HepG2 (cell line): ENCODE measurements at regions not wholly inside any gene's neighbourhood (a gene's known extent, or its start where the extent isn't known, plus 50 kb on each side); places are given as distances from the start of the nearest gene placed in this dataset.

Experiments
- ATAC-seq: fragments of 200-7000 bp; cut with Tn5 transposase; 3 replicates; pipeline ENCODE4 v1.9.1; 2020; ENCODE audit warnings: mild to moderate bottlenecking, moderate library complexity
- BruUV-seq: library from RNA; stranded (reverse); fragments of 400-500 nt; replicated peaks from 2 replicates; lab custom pipeline; 2021; lab: Mats Ljungman, UMichigan
- CTCF ChIA-PET: fragments of 300-600 bp; formaldehyde crosslinking; extraction: SDS; loops from one replicate; lab custom pipeline; 2021; ENCODE audit warnings: low total read pairs, inconsistent platforms, low intra/inter-chr PET ratio; lab: Yijun Ruan, JAX
- POLR2A ChIA-PET: fragments of 350-600 bp; sonication (Branson Sonifier 250); formaldehyde crosslinking; loops from one replicate; lab custom pipeline; 2020; ENCODE audit warnings: antibody characterized with exemption, inconsistent platforms; lab: Yijun Ruan, JAX
- DNase-seq: peaks from one replicate; pipeline ENCODE4 v3.0.0-alpha.2; 2015; ENCODE audit warnings: low spot score
- FAIRE-seq: peaks from 3 replicates; lab custom pipeline; 2011; peaks lifted over from hg19 to GRCh38; lab: Jason Lieb, UNC
- H2AFZ ChIP-seq: one replicate; pipeline ENCODE4 v1.6.1; 2011; ENCODE audit warnings: low read length, inconsistent platforms
- H3K27ac ChIP-seq: fragments of 300-600 bp; 3 replicates; pipeline ENCODE4 v1.8.0; 2011; ENCODE audit warnings: mixed run types, mild to moderate bottlenecking, mixed read lengths, low read length, inconsistent platforms; ENCODE audit not compliant: insufficient read depth; ENCODE audit errors: extremely low read length
- H3K27me3 ChIP-seq, 2 experiments: fragments of 200-600 bp in 1 of 2; 2 replicates in 1 of 2; 3 replicates in 1 of 2; pipeline versions ENCODE4 v1.6.0 to v1.8.0; 2011; ENCODE audit warnings: low read length in 2 of 2, mild to moderate bottlenecking in 2 of 2, moderate library complexity in 2 of 2, inconsistent platforms in 1 of 2; ENCODE audit not compliant: insufficient read depth in 2 of 2, control insufficient read depth in 1 of 2
- H3K36me3 ChIP-seq, 2 experiments: fragments of 200-600 bp in 1 of 2; replicated peaks in 1 of 2; 2 replicates in 1 of 2; 3 replicates in 1 of 2; pipeline versions ENCODE4 v1.5.1 to v1.8.0; 2011; ENCODE audit warnings: low read length in 2 of 2, inconsistent platforms in 1 of 2; ENCODE audit not compliant: insufficient read depth in 2 of 2, control insufficient read depth in 1 of 2
- H3K4me1 ChIP-seq: 2 replicates; pipeline ENCODE4 v1.5.1; 2012; ENCODE audit warnings: low read length, inconsistent platforms; ENCODE audit not compliant: insufficient read depth
- H3K4me2 ChIP-seq: 2 replicates; pipeline ENCODE4 v1.6.0; 2011; ENCODE audit warnings: low read depth, low read length, inconsistent platforms
- H3K4me3 ChIP-seq, 3 experiments: fragments of 200-600 bp in 1 of 3; sonication (generic), shearing (Covaris generic) in 1 of 3; replicated peaks in 1 of 3; 2 replicates each; pipeline ENCODE4 v1.5.1; 2011 to 2016; ENCODE audit warnings: low read length in 3 of 3, inconsistent platforms in 2 of 3, low read depth in 2 of 3, mild to moderate bottlenecking in 2 of 3, control low read depth in 1 of 3, mixed read lengths in 1 of 3; ENCODE audit not compliant: insufficient read depth in 1 of 3
- H3K79me2 ChIP-seq: one replicate; pipeline ENCODE4 v1.6.1; 2011; ENCODE audit warnings: low read length, inconsistent platforms; ENCODE audit not compliant: insufficient read depth
- H3K9ac ChIP-seq: 2 replicates; pipeline ENCODE4 v1.6.0; 2011; ENCODE audit warnings: mild to moderate bottlenecking, low read depth, low read length, inconsistent platforms; ENCODE audit not compliant: insufficient read depth
- H3K9me3 ChIP-seq: 2 replicates; pipeline ENCODE4 v1.5.1; 2012; ENCODE audit warnings: mild to moderate bottlenecking, low read length
- H4K20me1 ChIP-seq: 2 replicates; pipeline ENCODE4 v1.6.0; 2011; ENCODE audit warnings: inconsistent platforms, mild to moderate bottlenecking, low read length, moderate library complexity; ENCODE audit not compliant: insufficient read depth
- FOSL2 ChIP-seq: sonication (generic); formaldehyde crosslinking; IDR thresholded peaks from 2 replicates; pipeline ENCODE4 v1.4.0; 2020; ENCODE audit warnings: missing genetic modification reagents
- HIVEP1 ChIP-seq: sonication (generic); formaldehyde crosslinking; IDR thresholded peaks from 2 replicates; pipeline ENCODE4 v1.4.0; 2020; ENCODE audit warnings: mild to moderate bottlenecking, missing genetic modification reagents
- MZF1 ChIP-seq: sonication (generic); formaldehyde crosslinking; IDR thresholded peaks from 2 replicates; pipeline ENCODE4 v1.8.1; 2023; ENCODE audit warnings: mild to moderate bottlenecking, missing genetic modification reagents, borderline replicate concordance
- SMYD3 ChIP-seq: sonication (generic); formaldehyde crosslinking; IDR thresholded peaks from 2 replicates; pipeline ENCODE4 v1.8.1; 2023; ENCODE audit warnings: mild to moderate bottlenecking, missing genetic modification reagents
- SOX13 ChIP-seq, 3 experiments: fragments of 450-650 bp in 1 of 3; sonication (generic) in 1 of 3; formaldehyde crosslinking in 1 of 3; IDR thresholded peaks in 2 of 3; conservative IDR thresholded peaks in 1 of 3; 2 replicates each; pipeline versions ENCODE4 v1.5.0 to v1.6.1; 2016 to 2020; ENCODE audit warnings: antibody characterized with exemption in 1 of 3, mild to moderate bottlenecking in 1 of 3, missing compliant biosample characterization in 1 of 3, missing genetic modification reagents in 1 of 3, moderate library complexity in 1 of 3
- SOX5 ChIP-seq: IDR thresholded peaks from 2 replicates; pipeline ENCODE4 v1.6.1; 2016; ENCODE audit warnings: borderline replicate concordance
- SP4 ChIP-seq: sonication (generic); formaldehyde crosslinking; IDR thresholded peaks from 2 replicates; pipeline ENCODE4 v1.8.1; 2023; ENCODE audit warnings: mild to moderate bottlenecking, missing genetic modification reagents
- ZFP90 ChIP-seq: sonication (generic); formaldehyde crosslinking; IDR thresholded peaks from 2 replicates; pipeline ENCODE4 v1.8.0; 2022; ENCODE audit warnings: missing genetic modification reagents, mild to moderate bottlenecking, inconsistent platforms, borderline replicate concordance
- ZMAT3 ChIP-seq: sonication (generic); formaldehyde crosslinking; conservative IDR thresholded peaks from 2 replicates; pipeline ENCODE4 v1.7.0; 2021; ENCODE audit warnings: missing genetic modification reagents
- ZNF564 ChIP-seq: sonication (generic); formaldehyde crosslinking; IDR thresholded peaks from 2 replicates; pipeline ENCODE4 v1.8.1; 2023; ENCODE audit warnings: mild to moderate bottlenecking, missing genetic modification reagents
- ZNF687 ChIP-seq: sonication (generic); formaldehyde crosslinking; IDR thresholded peaks from 2 replicates; pipeline ENCODE4 v1.5.1; 2020; ENCODE audit warnings: mild to moderate bottlenecking, missing genetic modification reagents, moderate library complexity
- ZNF777 ChIP-seq: sonication (generic); formaldehyde crosslinking; IDR thresholded peaks from 2 replicates; pipeline ENCODE4 v1.4.0; 2020; ENCODE audit warnings: missing genetic modification reagents
- WGBS: methylation state at CpG from one replicate; pipeline ENCODE4 v1.1.6; 2017; ENCODE audit warnings: low lambda C conversion rate; 5-methylcytosine and 5-hydroxymethylcytosine counted together
- in situ Hi-C: cut with HindIII; loops from 2 replicates; pipeline ENCODE4 v1.10.0; 2017; ENCODE audit warnings: low pct_unique_long_range_greater_than_20kb; ENCODE audit not compliant: extremely low pct_ligation_motif_present
- intact Hi-C: fragments of 100-400 bp; cut with micrococcal nuclease; formaldehyde crosslinking; loops from one replicate; pipeline ENCODE4 v1.10.0; 2022; ENCODE audit not compliant: unreplicated experiment
- TF ChIP-seq, protein P1 (sequence below): sonication (generic); formaldehyde crosslinking; IDR thresholded peaks from 2 replicates; pipeline ENCODE4 v1.4.0; 2020; ENCODE audit warnings: missing genetic modification reagents, low read depth, mild to moderate bottlenecking, borderline replicate concordance

GRCh38 chr4:25486171-25486570 is 109.1 kb downstream of the ANAPC4 start:
- Histone ChIP-seq H3K4me3 (no peak overlapping the region), H3K9me3 (peaks cover 11% of the 10 kb centered on the region), H3K27me3 (no peaks in the 10 kb centered on the region), H3K27ac (no peak overlapping the region), H3K36me3 (no peaks in the 10 kb centered on the region), H3K4me2 (no peak overlapping the region), H2AFZ (no peak overlapping the region), H3K4me1 (peaks cover 7% of the 10 kb centered on the region; the same call in 1 of the 2 replicates), H4K20me1 (no peaks in the 10 kb centered on the region), H3K79me2 (no peaks in the 10 kb centered on the region), H3K9ac (no peak overlapping the region)
- DNase-seq (peak; percentile 15), FAIRE-seq (no peak), ATAC-seq (peak; percentile 35; the same call in 1 of the 3 replicates)
- intact Hi-C loops, result no loop called here
- TF ChIP-seq HIVEP1 (CRISPR knock-in tag), result no peak
- TF ChIP-seq, protein P1, sequence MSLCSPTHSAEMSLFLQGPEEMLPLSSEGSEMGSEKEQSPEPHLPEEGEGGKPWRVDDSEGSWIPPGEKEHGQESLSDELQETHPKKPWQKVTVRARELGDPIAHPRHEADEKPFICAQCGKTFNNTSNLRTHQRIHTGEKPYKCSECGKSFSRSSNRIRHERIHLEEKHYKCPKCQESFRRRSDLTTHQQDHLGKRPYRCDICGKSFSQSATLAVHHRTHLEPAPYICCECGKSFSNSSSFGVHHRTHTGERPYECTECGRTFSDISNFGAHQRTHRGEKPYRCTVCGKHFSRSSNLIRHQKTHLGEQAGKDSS (CRISPR knock-in tag), result no peak
- TF ChIP-seq SOX13 (IDR thresholded peaks at IDR 0.05), result no peak
- peak in 1 of 2 experiments; percentile 72; a peak in 1 of 4 replicates for TF ChIP-seq SOX13 (CRISPR knock-in tag; conservative IDR thresholded peaks at IDR 0.05 in 1 of 2, IDR thresholded peaks at IDR 0.05 in 1 of 2)
- no peak for TF ChIP-seq ZMAT3 (CRISPR knock-in tag)
- TF ChIP-seq SOX5, result peak; percentile 66; the same call in 1 of the 2 replicates
- TF ChIP-seq ZNF777, result no peak
- TF ChIP-seq SMYD3 (CRISPR knock-in tag), result no peak
- peak; percentile 34; the same call in 1 of the 2 replicates for TF ChIP-seq FOSL2 (CRISPR knock-in tag)
- TF ChIP-seq MZF1, result no peak
- no peak for TF ChIP-seq SP4 (CRISPR knock-in tag)
- no peak for TF ChIP-seq ZNF687 (CRISPR knock-in tag)
- no peak for TF ChIP-seq ZNF564
- TF ChIP-seq ZFP90 (CRISPR knock-in tag), result no peak
- BruUV-seq, result no TSS peak
- ChIA-PET CTCF (no interaction called here), POLR2A (no interaction called here)
- in situ Hi-C loops, result no loop called here
- WGBS, result 18% methylated on average over 3 of the region's 3 CpGs
